Testis (tissue), 2 donors: ENCODE measurements at regions not wholly inside any gene's neighbourhood (a gene's known extent, or its start where the extent isn't known, plus 50 kb on each side); places are given as distances from the start of the nearest gene placed in this dataset.

Experiments used
- DNase-seq: peaks from one replicate; pipeline ENCODE4 v3.0.0-alpha.2; 2019
- H3K27ac ChIP-seq, 2 donors: fragments of 200-600 bp; sonication (generic); one replicate each; pipeline ENCODE4 v1.5.1; 2019
- H3K27me3 ChIP-seq: fragments of 200-600 bp; sonication (generic); one replicate; pipeline ENCODE4 v1.5.1; 2019
- H3K36me3 ChIP-seq: fragments of 200-600 bp; sonication (generic); one replicate; pipeline ENCODE4 v1.5.1; 2017; ENCODE audit warnings: low read depth; ENCODE audit errors: missing control alignments
- H3K4me1 ChIP-seq: fragments of 200-600 bp; sonication (generic); one replicate; pipeline ENCODE4 v1.5.1; 2019
- H3K4me3 ChIP-seq, 2 donors: fragments of 200-600 bp; sonication (generic); one replicate each; pipeline ENCODE4 v1.5.1; 2017 to 2019
- H3K9me3 ChIP-seq: fragments of 200-600 bp; sonication (generic); one replicate; pipeline ENCODE4 v1.5.1; 2017
- CTCF ChIP-seq, 3 experiments: fragments of 450-650 bp in 2 of 3; fragments of 200-600 bp in 1 of 3; sonication (generic) in 1 of 3; IDR thresholded peaks; one replicate each; pipeline ENCODE4 v1.5.1; 2016 to 2019; ENCODE audit warnings: antibody characterized with exemption in 3 of 3, mild to moderate bottlenecking in 2 of 3, moderate library complexity in 1 of 3
- POLR2A ChIP-seq: fragments of 450-650 bp; IDR thresholded peaks from one replicate; pipeline ENCODE4 v1.6.1; 2017; ENCODE audit warnings: antibody characterized with exemption, mild to moderate bottlenecking, moderate library complexity
- WGBS, 2 donors: methylation state at CpG; one replicate each; pipeline ENCODE4 v1.1.5; 2018; 5-methylcytosine and 5-hydroxymethylcytosine counted together
- intact Hi-C: fragments of 100-400 bp; cut with DNase I; formaldehyde crosslinking; loops from one replicate; pipeline ENCODE4 v1.15.1; 2023; ENCODE audit warnings: low total_unique reads

GRCh38 chr2:142594935-142595334 is 282.5 kb upstream of the KYNU start:
- H3K4me3 ChIP-seq, result no peak overlapping the region
- WGBS, 2 donors, result 78 to 87% methylated on average over 2 of the region's 2 CpGs
- H3K27me3 ChIP-seq, result no peaks in the 10 kb centered on the region
- no peaks in the 10 kb centered on the region for H3K4me1 ChIP-seq
- no peaks in the 10 kb centered on the region for H3K36me3 ChIP-seq
- TF ChIP-seq POLR2A (no peak), CTCF (IDR thresholded peaks at IDR 0.05) (no peak)
- intact Hi-C loops, result no loop called here
- H3K27ac ChIP-seq, result no peak overlapping the region
- no peak for DNase-seq
- H3K9me3 ChIP-seq, result no peaks in the 10 kb centered on the region

GRCh38 chr2:142592171-142592570 is 285.3 kb upstream of the KYNU start:
- H3K9me3 ChIP-seq, result no peaks in the 10 kb centered on the region

GRCh38 chr2:142591420-142591819 is 286.0 kb upstream of the KYNU start:
- 59 to 70% methylated on average over 2 of the region's 2 CpGs for WGBS, 2 donors
- TF ChIP-seq CTCF (IDR thresholded peaks at IDR 0.05), result no peak
- TF ChIP-seq POLR2A, result no peak
- no peaks in the 10 kb centered on the region for H3K4me1 ChIP-seq
- H3K36me3 ChIP-seq, result no peaks in the 10 kb centered on the region
- H3K27me3 ChIP-seq, result no peaks in the 10 kb centered on the region
- intact Hi-C loops, result no loop called here
- no peak overlapping the region for H3K4me3 ChIP-seq
- H3K27ac ChIP-seq, result no peak overlapping the region
- H3K9me3 ChIP-seq, result no peaks in the 10 kb centered on the region
- DNase-seq, result no peak

More at GRCh38 chr2:142592171-142592570, 285.3 kb upstream of the KYNU start:
- H3K4me1 ChIP-seq, result no peaks in the 10 kb centered on the region
- H3K36me3 ChIP-seq, result no peaks in the 10 kb centered on the region
- WGBS, 2 donors, result 77 to 83% methylated on average over 3 of the region's 3 CpGs
- H3K4me3 ChIP-seq, result no peak overlapping the region
- no peak overlapping the region for H3K27ac ChIP-seq
- DNase-seq, result no peak
- no peak for TF ChIP-seq POLR2A
- intact Hi-C loops, result no loop called here
- no peaks in the 10 kb centered on the region for H3K27me3 ChIP-seq

- no peaks in the 10 kb centered on the region for H3K4me1 ChIP-seq
- no peak overlapping the region for H3K27ac ChIP-seq
- 81 to 85% methylated on average over 1 of the region's 1 CpG for WGBS, 2 donors
- no peaks in the 10 kb centered on the region for H3K36me3 ChIP-seq
- no peak for TF ChIP-seq POLR2A
- TF ChIP-seq CTCF (IDR thresholded peaks at IDR 0.05), result no peak
- intact Hi-C loops, result no loop called here
- no peaks in the 10 kb centered on the region for H3K9me3 ChIP-seq
- no peak for DNase-seq
- H3K27me3 ChIP-seq, result no peaks in the 10 kb centered on the region
- H3K4me3 ChIP-seq, result no peak overlapping the region
Observed at GRCh38 chr2:142588269-142588668, 289.2 kb upstream of the KYNU start.

GRCh38 chr2:142586693-142587580 is 290.5 kb upstream of the KYNU start:
- H3K27me3 ChIP-seq, result no peaks in the 10 kb centered on the region
- H3K9me3 ChIP-seq, result no peaks in the 10 kb centered on the region
- no peak overlapping the region for H3K4me3 ChIP-seq
- no peak for TF ChIP-seq POLR2A
- TF ChIP-seq CTCF (IDR thresholded peaks at IDR 0.05), result no peak
- no peaks in the 10 kb centered on the region for H3K4me1 ChIP-seq
- no peaks in the 10 kb centered on the region for H3K36me3 ChIP-seq
- intact Hi-C loops, result no loop called here
- no peak for DNase-seq
- no peak overlapping the region for H3K27ac ChIP-seq
- WGBS, 2 donors, result 67 to 79% methylated on average over 5 of the region's 5 CpGs
